WTC11 (cell line): ENCODE measurements at regions not wholly inside any gene's neighbourhood (a gene's known extent, or its start where the extent isn't known, plus 50 kb on each side); places are given as distances from the start of the nearest gene placed in this dataset.

Experiments
- CREB1 ChIP-seq: sonication (generic); formaldehyde crosslinking; IDR thresholded peaks from 2 replicates; pipeline ENCODE4 v1.8.0; 2023; ENCODE audit warnings: mild to moderate bottlenecking, missing genetic modification reagents
- CTCF ChIP-seq: fragments of 200-600 bp; IDR thresholded peaks from 2 replicates; pipeline ENCODE4 v1.8.0; 2022; ENCODE audit warnings: antibody characterized with exemption
- SMAD3 ChIP-seq: sonication (generic); formaldehyde crosslinking; IDR thresholded peaks from 2 replicates; pipeline ENCODE4 v1.8.0; 2022; ENCODE audit warnings: missing genetic modification reagents, mild to moderate bottlenecking, borderline replicate concordance
- SP1 ChIP-seq: sonication (generic); formaldehyde crosslinking; conservative IDR thresholded peaks from 2 replicates; pipeline ENCODE4 v1.8.1; 2022; ENCODE audit warnings: missing genetic modification reagents
- TP53 ChIP-seq: sonication (generic); formaldehyde crosslinking; IDR thresholded peaks from 2 replicates; pipeline ENCODE4 v1.8.1; 2023; ENCODE audit warnings: mild to moderate bottlenecking, missing genetic modification reagents
- USF1 ChIP-seq: sonication (generic); formaldehyde crosslinking; IDR thresholded peaks from 2 replicates; pipeline ENCODE4 v1.8.0; 2022; ENCODE audit warnings: mild to moderate bottlenecking, missing genetic modification reagents
- ZBTB21 ChIP-seq: sonication (generic); formaldehyde crosslinking; IDR thresholded peaks from 2 replicates; pipeline ENCODE4 v1.8.1; 2023; ENCODE audit warnings: mild to moderate bottlenecking, missing genetic modification reagents, borderline replicate concordance

- TF ChIP-seq CTCF, result no peak
- TF ChIP-seq TP53, result no peak
- TF ChIP-seq ZBTB21 (CRISPR knock-in tag), result no peak
- no peak for TF ChIP-seq SP1
- TF ChIP-seq USF1 (CRISPR knock-in tag), result no peak
- no peak for TF ChIP-seq CREB1 (CRISPR knock-in tag)
- no peak for TF ChIP-seq SMAD3
Observed at GRCh38 chr18:53883771-53884170, 340.7 kb downstream of the MBD2 start.
